ENCODE measurements at regions not wholly inside any gene's neighbourhood (a gene's known extent, or its start where the extent isn't known, plus 50 kb on each side); places are given as distances from the start of the nearest gene placed in this dataset.
"Not testable (repeated sequence)": the region's sequence is repeated elsewhere in the genome, so short reads cannot be mapped to it uniquely, and the experiment has no call there.

GRCh38 chr3:86837871-86838270, 153.1 kb downstream of the VGLL3 start:
- intact Hi-C loops (cut with DNase I; ENCODE audit: low total_unique reads) = no loop called here
- Histone ChIP-seq H3K36me3 (ENCODE audit: low read depth, missing control alignments) (no peaks in the 10 kb centered on the region), H3K9me3 (no peaks in the 10 kb centered on the region)

GRCh38 chr3:86830566-86830965, 160.4 kb downstream of the VGLL3 start:
- no peaks in the 10 kb centered on the region for H3K36me3 ChIP-seq (ENCODE audit: low read depth, missing control alignments)
- H3K4me1 ChIP-seq = no peaks in the 10 kb centered on the region
- DNase-seq = no peak
- H3K27ac ChIP-seq = no peak overlapping the region
- intact Hi-C loops (cut with DNase I; ENCODE audit: low total_unique reads) = no loop called here
- no peak for TF ChIP-seq CTCF (IDR thresholded peaks at IDR 0.05)
- TF ChIP-seq POLR2A (IDR thresholded peaks at IDR 0.05) = no peak
- no peaks in the 10 kb centered on the region for H3K9me3 ChIP-seq
- no peaks in the 10 kb centered on the region for H3K27me3 ChIP-seq
- 74 to 81% methylated on average over 1 of the region's 1 CpG for WGBS, 2 donors
- no peak overlapping the region for H3K4me3 ChIP-seq

More at GRCh38 chr3:86837871-86838270, 153.1 kb downstream of the VGLL3 start:
- H3K27ac ChIP-seq = no peak overlapping the region
- no peaks in the 10 kb centered on the region for H3K4me1 ChIP-seq
- TF ChIP-seq CTCF (IDR thresholded peaks at IDR 0.05) = no peak
- TF ChIP-seq POLR2A (IDR thresholded peaks at IDR 0.05) = no peak
- H3K27me3 ChIP-seq = no peaks in the 10 kb centered on the region
- H3K4me3 ChIP-seq = no peak overlapping the region
- 87 to 88% methylated on average over 1 of the region's 1 CpG for WGBS, 2 donors
- DNase-seq = no peak

GRCh38 chr3:86828751-86829150, 162.2 kb downstream of the VGLL3 start:
- intact Hi-C loops (cut with DNase I; ENCODE audit: low total_unique reads) = no loop called here
- DNase-seq = no peak

GRCh38 chr3:86827582-86827981, 163.4 kb downstream of the VGLL3 start:
- H3K4me1 ChIP-seq; H3K27me3 ChIP-seq; intact Hi-C loops (cut with DNase I; ENCODE audit: low total_unique reads); H3K36me3 ChIP-seq (ENCODE audit: low read depth, missing control alignments); H3K9me3 ChIP-seq; DNase-seq; H3K27ac ChIP-seq; H3K4me3 ChIP-seq: not testable (repeated sequence)
- WGBS, 2 donors = 94 to 95% methylated on average over 10 of the region's 10 CpGs

More at GRCh38 chr3:86828751-86829150, 162.2 kb downstream of the VGLL3 start:
- no peak overlapping the region for H3K4me3 ChIP-seq
- no peaks in the 10 kb centered on the region for H3K36me3 ChIP-seq (ENCODE audit: low read depth, missing control alignments)
- no peaks in the 10 kb centered on the region for H3K27me3 ChIP-seq
- no peaks in the 10 kb centered on the region for H3K9me3 ChIP-seq
- TF ChIP-seq CTCF (IDR thresholded peaks at IDR 0.05) (no peak), POLR2A (IDR thresholded peaks at IDR 0.05) (no peak)
- WGBS, 2 donors = 59 to 74% methylated on average over 3 of the region's 3 CpGs
- no peak overlapping the region for H3K27ac ChIP-seq
- H3K4me1 ChIP-seq = no peaks in the 10 kb centered on the region

GRCh38 chr3:86826292-86826691, 164.7 kb downstream of the VGLL3 start:
- intact Hi-C loops (cut with DNase I; ENCODE audit: low total_unique reads) = no loop called here
- Histone ChIP-seq H3K4me3 (no peak overlapping the region), H3K4me1 (no peaks in the 10 kb centered on the region), H3K9me3 (no peaks in the 10 kb centered on the region), H3K27me3 (no peaks in the 10 kb centered on the region), H3K27ac (no peak overlapping the region), H3K36me3 (ENCODE audit: low read depth, missing control alignments) (no peaks in the 10 kb centered on the region)
- no peak for TF ChIP-seq POLR2A (IDR thresholded peaks at IDR 0.05)
- 94 to 98% methylated on average over 4 of the region's 4 CpGs for WGBS, 2 donors
- no peak for DNase-seq

GRCh38 chr3:86815880-86816279, 175.1 kb downstream of the VGLL3 start:
- TF ChIP-seq CTCF (IDR thresholded peaks at IDR 0.05) (no peak), POLR2A (IDR thresholded peaks at IDR 0.05) (no peak)
- H3K4me3 ChIP-seq = no peak overlapping the region
- intact Hi-C loops (cut with DNase I; ENCODE audit: low total_unique reads) = no loop called here
- no peaks in the 10 kb centered on the region for H3K36me3 ChIP-seq (ENCODE audit: low read depth, missing control alignments)
- DNase-seq = no peak
- no peaks in the 10 kb centered on the region for H3K9me3 ChIP-seq
- H3K4me1 ChIP-seq = no peaks in the 10 kb centered on the region
- no peaks in the 10 kb centered on the region for H3K27me3 ChIP-seq
- no peak overlapping the region for H3K27ac ChIP-seq

Measured in testis (tissue), 2 donors.